ENCODE measurements at regions not wholly inside any gene's neighbourhood (a gene's known extent, or its start where the extent isn't known, plus 50 kb on each side); places are given as distances from the start of the nearest gene placed in this dataset.
"Not testable (repeated sequence)": the region's sequence is repeated elsewhere in the genome, so short reads cannot be mapped to it uniquely, and the experiment has no call there.

DNA sequence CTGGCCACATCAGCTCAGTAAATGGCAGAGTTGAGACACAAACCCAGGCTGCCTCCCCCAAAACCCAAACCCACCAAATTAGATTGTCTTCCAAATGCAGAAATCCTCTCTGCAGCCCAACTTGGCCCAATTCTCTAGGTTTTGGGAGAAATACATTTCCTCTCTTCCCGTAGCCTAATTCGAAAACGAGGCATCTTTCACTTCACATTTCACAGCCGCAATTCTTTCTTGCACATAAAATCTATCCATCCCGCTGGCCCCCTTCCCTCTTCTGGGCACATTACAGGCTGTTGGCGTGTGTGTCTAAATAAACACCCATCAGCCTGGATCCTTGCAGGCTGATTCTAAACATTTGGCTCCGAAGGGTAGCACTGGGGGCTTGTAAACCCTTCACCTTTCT is 83.8 kb upstream of the VRK1 start:
- H3K4me3 Mint-ChIP-seq: no peak overlapping the region
- WGBS (ENCODE audit: extremely low coverage, insufficient read length, low lambda C conversion rate): no CpG with 5 or more reads among the region's 7 CpGs

DNA sequence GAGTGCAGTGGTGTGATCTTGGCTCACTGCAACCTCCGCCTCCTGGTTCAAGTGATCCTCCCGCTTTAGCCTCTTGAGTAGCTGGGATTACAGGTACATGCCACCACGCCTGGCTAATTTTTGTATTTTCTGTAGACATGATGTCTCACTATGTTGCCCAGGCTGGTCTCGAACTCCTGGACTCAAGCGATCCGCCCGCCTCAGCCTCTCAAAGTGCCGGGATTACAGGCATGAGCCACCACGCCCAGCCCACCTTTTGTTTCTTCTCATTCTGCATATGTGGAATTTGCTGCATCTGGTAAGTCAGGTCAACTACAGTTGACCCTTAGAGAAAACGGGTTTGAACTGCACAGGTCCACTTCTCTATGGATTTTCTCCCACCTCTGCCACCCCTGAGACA is 82.6 kb upstream of the VRK1 start:
- not testable (repeated sequence) for H3K79me2 ChIP-seq (ENCODE audit: insufficient read depth, low read length); H3K9ac ChIP-seq (ENCODE audit: extremely low read depth, insufficient read length, low read length); H3K23ac ChIP-seq (ENCODE audit: insufficient read length, low read depth, low read length); H3K27ac Mint-ChIP-seq; DNase-seq; H2BK12ac ChIP-seq (ENCODE audit: insufficient read length, low read depth, low read length); H2BK20ac ChIP-seq (ENCODE audit: low read depth, low read length, poor library complexity, severe bottlenecking); H3K27me3 ChIP-seq (ENCODE audit: insufficient read depth, low read length); H4K8ac ChIP-seq (replicated peaks; ENCODE audit: insufficient read length, low read depth, low read length); H3K9me3 Mint-ChIP-seq; H3K79me1 ChIP-seq (ENCODE audit: insufficient read depth, low read depth, low read length, poor library complexity, severe bottlenecking); H3K18ac ChIP-seq (ENCODE audit: insufficient read length, low read depth, low read length); H3K36me3 Mint-ChIP-seq (ENCODE audit: insufficient read depth in 1 of 3, low read depth in 3 of 3); H2BK15ac ChIP-seq (ENCODE audit: low read depth, low read length); H3K4me3 Mint-ChIP-seq; H3K4ac ChIP-seq (ENCODE audit: low read depth, low read length); H4K5ac ChIP-seq (ENCODE audit: insufficient read length, low read depth, low read length); H2BK120ac ChIP-seq (ENCODE audit: low read depth, low read length, poor library complexity, severe bottlenecking); H3K56ac ChIP-seq (ENCODE audit: insufficient read length, low read depth, low read length); H2BK5ac ChIP-seq (ENCODE audit: insufficient read length, low read length); H3K23me2 ChIP-seq (ENCODE audit: insufficient read length, low read depth, low read length, poor library complexity, severe bottlenecking); H3K27ac ChIP-seq (ENCODE audit: insufficient read length, low read depth, low read length); H2AK5ac ChIP-seq (ENCODE audit: insufficient read length, low read length); H3K4me1 ChIP-seq (ENCODE audit: insufficient read depth, low read length); H3K14ac ChIP-seq (ENCODE audit: insufficient read depth, low read length); H3T11ph ChIP-seq (ENCODE audit: low read length); H2AFZ ChIP-seq (ENCODE audit: low read length); H3K4me2 ChIP-seq (ENCODE audit: insufficient read depth, insufficient read length, low read length); H4K20me1 ChIP-seq (ENCODE audit: control insufficient read depth, insufficient read depth, insufficient read length); H4K91ac ChIP-seq (ENCODE audit: insufficient read length, low read depth, low read length); H3K9me3 ChIP-seq (ENCODE audit: control insufficient read depth, low read depth, low read length)
- WGBS (ENCODE audit: extremely low coverage, insufficient read length, low lambda C conversion rate): no CpG with 5 or more reads among the region's 10 CpGs
- Mint-ChIP-seq H3K4me1 (peaks cover 6 to 14% of the 10 kb centered on the region in 2 experiments), H3K27me3 (ENCODE audit: low read depth) (peaks cover 16% of the 10 kb centered on the region)

More for the DNA sequence above, 83.8 kb upstream of the VRK1 start:
- no peaks in the 10 kb centered on the region for H3K27me3 ChIP-seq (ENCODE audit: insufficient read depth, low read length)
- H3K27ac Mint-ChIP-seq: no peak overlapping the region; a peak in 1 of 7 replicates
- H3K4me1 Mint-ChIP-seq: peaks cover 6 to 12% of the 10 kb centered on the region in 2 experiments
- H3T11ph ChIP-seq (ENCODE audit: low read length): no peak overlapping the region
- no peak overlapping the region for H4K91ac ChIP-seq (ENCODE audit: insufficient read length, low read depth, low read length)
- no peak overlapping the region for H4K5ac ChIP-seq (ENCODE audit: insufficient read length, low read depth, low read length)
- no peak overlapping the region for H2BK5ac ChIP-seq (ENCODE audit: insufficient read length, low read length)
- no peak overlapping the region for H3K14ac ChIP-seq (ENCODE audit: insufficient read depth, low read length)
- H2BK12ac ChIP-seq (ENCODE audit: insufficient read length, low read depth, low read length): no peak overlapping the region
- no peaks in the 10 kb centered on the region for H3K23me2 ChIP-seq (ENCODE audit: insufficient read length, low read depth, low read length, poor library complexity, severe bottlenecking)
- H2BK120ac ChIP-seq (ENCODE audit: low read depth, low read length, poor library complexity, severe bottlenecking): no peak overlapping the region
- no peak overlapping the region for H3K18ac ChIP-seq (ENCODE audit: insufficient read length, low read depth, low read length)
- no peaks in the 10 kb centered on the region; the same call in 1 of the 2 replicates for H3K4me1 ChIP-seq (ENCODE audit: insufficient read depth, low read length)
- H2BK20ac ChIP-seq (ENCODE audit: low read depth, low read length, poor library complexity, severe bottlenecking): no peak overlapping the region
- H3K23ac ChIP-seq (ENCODE audit: insufficient read length, low read depth, low read length): no peak overlapping the region
- no peak overlapping the region for H3K27ac ChIP-seq (ENCODE audit: insufficient read length, low read depth, low read length)
- H3K56ac ChIP-seq (ENCODE audit: insufficient read length, low read depth, low read length): no peak overlapping the region
- H4K8ac ChIP-seq (replicated peaks; ENCODE audit: insufficient read length, low read depth, low read length): no peak overlapping the region
- H2AFZ ChIP-seq (ENCODE audit: low read length): no peak overlapping the region
- no peaks in the 10 kb centered on the region for H3K9me3 Mint-ChIP-seq
- H3K36me3 Mint-ChIP-seq (ENCODE audit: insufficient read depth in 1 of 3, low read depth in 3 of 3): no peaks in the 10 kb centered on the region
- no peak overlapping the region for H3K4me2 ChIP-seq (ENCODE audit: insufficient read depth, insufficient read length, low read length)
- no peak for DNase-seq
- TF ChIP-seq, protein P1, sequence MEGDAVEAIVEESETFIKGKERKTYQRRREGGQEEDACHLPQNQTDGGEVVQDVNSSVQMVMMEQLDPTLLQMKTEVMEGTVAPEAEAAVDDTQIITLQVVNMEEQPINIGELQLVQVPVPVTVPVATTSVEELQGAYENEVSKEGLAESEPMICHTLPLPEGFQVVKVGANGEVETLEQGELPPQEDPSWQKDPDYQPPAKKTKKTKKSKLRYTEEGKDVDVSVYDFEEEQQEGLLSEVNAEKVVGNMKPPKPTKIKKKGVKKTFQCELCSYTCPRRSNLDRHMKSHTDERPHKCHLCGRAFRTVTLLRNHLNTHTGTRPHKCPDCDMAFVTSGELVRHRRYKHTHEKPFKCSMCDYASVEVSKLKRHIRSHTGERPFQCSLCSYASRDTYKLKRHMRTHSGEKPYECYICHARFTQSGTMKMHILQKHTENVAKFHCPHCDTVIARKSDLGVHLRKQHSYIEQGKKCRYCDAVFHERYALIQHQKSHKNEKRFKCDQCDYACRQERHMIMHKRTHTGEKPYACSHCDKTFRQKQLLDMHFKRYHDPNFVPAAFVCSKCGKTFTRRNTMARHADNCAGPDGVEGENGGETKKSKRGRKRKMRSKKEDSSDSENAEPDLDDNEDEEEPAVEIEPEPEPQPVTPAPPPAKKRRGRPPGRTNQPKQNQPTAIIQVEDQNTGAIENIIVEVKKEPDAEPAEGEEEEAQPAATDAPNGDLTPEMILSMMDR (conservative IDR thresholded peaks at IDR 0.05): no peak
- H2AK5ac ChIP-seq (ENCODE audit: insufficient read length, low read length): no peak overlapping the region
- no peak overlapping the region for H3K4ac ChIP-seq (ENCODE audit: low read depth, low read length)
- no peaks in the 10 kb centered on the region for H3K79me2 ChIP-seq (ENCODE audit: insufficient read depth, low read length)
- H3K79me1 ChIP-seq (ENCODE audit: insufficient read depth, low read depth, low read length, poor library complexity, severe bottlenecking): no peaks in the 10 kb centered on the region
- no peaks in the 10 kb centered on the region for H4K20me1 ChIP-seq (ENCODE audit: control insufficient read depth, insufficient read depth, insufficient read length)
- no peak overlapping the region for H2BK15ac ChIP-seq (ENCODE audit: low read depth, low read length)
- H3K27me3 Mint-ChIP-seq (ENCODE audit: low read depth): peaks cover 13% of the 10 kb centered on the region
- H3K9ac ChIP-seq (ENCODE audit: extremely low read depth, insufficient read length, low read length): no peak overlapping the region
- no peaks in the 10 kb centered on the region for H3K9me3 ChIP-seq (ENCODE audit: control insufficient read depth, low read depth, low read length)

All from H9 (cell line).